WTC11 (cell line): ENCODE measurements at regions not wholly inside any gene's neighbourhood (a gene's known extent, or its start where the extent isn't known, plus 50 kb on each side); places are given as distances from the start of the nearest gene placed in this dataset.

Experiments
- ATAC-seq: fragments of 200-7000 bp; cut with Tn5 transposase; 2 replicates; pipeline ENCODE4 v1.10.0; 2021; ENCODE audit warnings: mild to moderate bottlenecking, moderate library complexity
- CTCF ChIA-PET: fragments of 300-600 bp; sonication (Branson Sonifier 250); formaldehyde crosslinking; loops from one replicate; lab custom pipeline; 2021; ENCODE audit warnings: antibody characterized with exemption; lab: Charles Lee
- POLR2A ChIA-PET: fragments of 350-600 bp; sonication (Branson Sonifier 250); formaldehyde crosslinking; loops from one replicate; lab custom pipeline; 2021; ENCODE audit warnings: antibody characterized with exemption; lab: Charles Lee
- DNase-seq: peaks from one replicate; pipeline ENCODE4 v3.0.0; 2021; ENCODE audit warnings: low spot score
- H3K27ac Mint-ChIP-seq: 2 replicates; pipeline ENCODE4 v1.8.0; 2021; ENCODE audit warnings: mixed read lengths
- H3K27me3 Mint-ChIP-seq: 2 replicates; pipeline ENCODE4 v1.8.0; 2021; ENCODE audit warnings: low read depth, mild to moderate bottlenecking, moderate library complexity, mixed read lengths
- H3K36me3 Mint-ChIP-seq: 2 replicates; pipeline ENCODE4 v1.8.0; 2021; ENCODE audit warnings: mixed read lengths
- H3K4me1 Mint-ChIP-seq: 2 replicates; pipeline ENCODE4 v1.8.0; 2022; ENCODE audit warnings: mixed read lengths
- H3K4me3 Mint-ChIP-seq: 2 replicates; pipeline ENCODE4 v1.8.0; 2021; ENCODE audit warnings: mild to moderate bottlenecking, moderate library complexity, mixed read lengths
- H3K9me3 Mint-ChIP-seq: 2 replicates; pipeline ENCODE4 v1.8.0; 2021; ENCODE audit warnings: mixed read lengths
- CREM ChIP-seq: sonication (generic); formaldehyde crosslinking; IDR thresholded peaks from 2 replicates; pipeline ENCODE4 v1.8.1; 2022; ENCODE audit warnings: mild to moderate bottlenecking, missing genetic modification reagents, moderate library complexity
- ELF4 ChIP-seq: sonication (generic); formaldehyde crosslinking; IDR thresholded peaks from 2 replicates; pipeline ENCODE4 v1.8.1; 2022; ENCODE audit warnings: low read depth, mild to moderate bottlenecking, moderate library complexity, missing genetic modification reagents
- EMX1 ChIP-seq: fragments of 250-450 bp; sonication (Bioruptor Pico); IDR thresholded peaks from 2 replicates; pipeline ENCODE4 v1.8.0; 2021; ENCODE audit warnings: mild to moderate bottlenecking
- ESRRA ChIP-seq: sonication (generic); formaldehyde crosslinking; IDR thresholded peaks from 2 replicates; pipeline ENCODE4 v1.8.1; 2022; ENCODE audit warnings: mild to moderate bottlenecking, missing genetic modification reagents, borderline replicate concordance
- ETV6 ChIP-seq: sonication (generic); formaldehyde crosslinking; IDR thresholded peaks from 2 replicates; pipeline ENCODE4 v1.8.1; 2022; ENCODE audit warnings: mild to moderate bottlenecking, missing genetic modification reagents
- FOXJ3 ChIP-seq: sonication (generic); formaldehyde crosslinking; IDR thresholded peaks from 2 replicates; pipeline ENCODE4 v1.9.0; 2021; ENCODE audit warnings: missing genetic modification reagents, mild to moderate bottlenecking, borderline replicate concordance
- GTF2I ChIP-seq: fragments of 250-450 bp; sonication (Bioruptor Pico); conservative IDR thresholded peaks from 2 replicates; pipeline ENCODE4 v1.4.0; 2021; ENCODE audit warnings: mild to moderate bottlenecking
- IRF2 ChIP-seq: sonication (generic); formaldehyde crosslinking; IDR thresholded peaks from 2 replicates; pipeline ENCODE4 v1.8.0; 2022; ENCODE audit warnings: low read depth, missing genetic modification reagents, borderline replicate concordance
- KAT7 ChIP-seq: sonication (generic); formaldehyde crosslinking; IDR thresholded peaks from 2 replicates; pipeline ENCODE4 v1.8.1; 2023; ENCODE audit warnings: missing genetic modification reagents, mild to moderate bottlenecking, borderline replicate concordance
- NR1H2 ChIP-seq: sonication (generic); formaldehyde crosslinking; IDR thresholded peaks from 2 replicates; pipeline ENCODE4 v1.9.0; 2021; ENCODE audit warnings: mild to moderate bottlenecking, moderate library complexity, missing genetic modification reagents
- SMAD3 ChIP-seq: sonication (generic); formaldehyde crosslinking; IDR thresholded peaks from 2 replicates; pipeline ENCODE4 v1.8.0; 2022; ENCODE audit warnings: missing genetic modification reagents, mild to moderate bottlenecking, borderline replicate concordance
- SMAD4 ChIP-seq: sonication (generic); formaldehyde crosslinking; IDR thresholded peaks from 2 replicates; pipeline ENCODE4 v1.8.0; 2022; ENCODE audit warnings: mild to moderate bottlenecking, missing genetic modification reagents
- TEAD1 ChIP-seq: sonication (generic); formaldehyde crosslinking; IDR thresholded peaks from 2 replicates; pipeline ENCODE4 v1.8.0; 2022; ENCODE audit warnings: mild to moderate bottlenecking, missing genetic modification reagents
- TEAD4 ChIP-seq: sonication (generic); formaldehyde crosslinking; IDR thresholded peaks from 2 replicates; pipeline ENCODE4 v1.8.0; 2022; ENCODE audit warnings: mild to moderate bottlenecking, missing genetic modification reagents
- ZNF317 ChIP-seq: sonication (generic); formaldehyde crosslinking; IDR thresholded peaks from 2 replicates; pipeline ENCODE4 v1.8.1; 2023; ENCODE audit warnings: low read depth, mild to moderate bottlenecking, moderate library complexity, missing genetic modification reagents, borderline replicate concordance
- TF ChIP-seq, protein P1 (sequence below): sonication (generic); formaldehyde crosslinking; IDR thresholded peaks from 2 replicates; pipeline ENCODE4 v1.8.0; 2022; ENCODE audit warnings: mild to moderate bottlenecking, missing genetic modification reagents
- TF ChIP-seq, protein P2 (sequence below): fragments of 250-450 bp; sonication (Bioruptor Pico); IDR thresholded peaks from 2 replicates; pipeline ENCODE4 v2.1.2; 2022; ENCODE audit warnings: mild to moderate bottlenecking, moderate library complexity
- TF ChIP-seq, protein P3 (sequence below): sonication (generic); formaldehyde crosslinking; conservative IDR thresholded peaks from 2 replicates; pipeline ENCODE4 v1.8.1; 2022; ENCODE audit warnings: mild to moderate bottlenecking, missing genetic modification reagents
- TF ChIP-seq, protein P4 (sequence below): sonication (generic); formaldehyde crosslinking; IDR thresholded peaks from 2 replicates; pipeline ENCODE4 v1.8.1; 2023; ENCODE audit warnings: mild to moderate bottlenecking, missing genetic modification reagents, borderline replicate concordance
- TF ChIP-seq, protein P5 (sequence below): fragments of 200-600 bp; IDR thresholded peaks from 2 replicates; pipeline ENCODE4 v1.8.0; 2022; ENCODE audit warnings: antibody characterized with exemption
- TF ChIP-seq, protein P6 (sequence below): sonication (generic); formaldehyde crosslinking; IDR thresholded peaks from 2 replicates; pipeline ENCODE4 v1.8.0; 2023; ENCODE audit warnings: missing genetic modification reagents, mild to moderate bottlenecking, borderline replicate concordance

DNA sequence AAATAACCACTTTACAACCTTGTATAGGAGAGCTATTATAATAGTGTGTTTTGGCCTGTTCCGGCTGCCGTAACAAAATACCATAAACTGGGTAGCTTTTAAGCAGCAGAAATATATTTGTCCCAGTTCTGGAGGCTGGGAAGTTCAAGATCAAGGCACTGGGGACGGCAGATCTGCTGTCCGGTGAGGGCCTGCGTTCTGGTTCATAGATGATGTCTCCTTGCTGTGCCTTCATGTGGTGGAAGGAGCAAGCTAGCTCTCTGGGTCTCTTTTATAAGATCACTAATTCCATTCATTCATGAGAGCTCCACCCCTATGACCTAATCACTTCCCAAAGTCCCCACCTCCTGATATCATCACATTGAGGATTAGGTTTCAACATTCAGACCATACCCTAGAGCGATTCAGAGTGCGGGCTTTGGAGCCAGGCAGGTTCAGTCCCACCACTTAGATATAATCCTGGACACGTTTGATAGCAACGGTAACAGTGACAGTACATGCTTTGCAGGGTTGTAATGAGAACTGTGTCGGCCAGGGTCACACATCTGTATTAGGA lies 76.2 kb upstream of the ZFHX3 start:
- CTCF ChIA-PET = no interaction called here
- ATAC-seq = peak; percentile 50; the same call in 1 of the 2 replicates
- Mint-ChIP-seq H3K36me3 (no peaks in the 10 kb centered on the region), H3K4me1 (no peaks in the 10 kb centered on the region), H3K27ac (no peak overlapping the region), H3K9me3 (peaks cover 7% of the 10 kb centered on the region), H3K4me3 (no peak overlapping the region), H3K27me3 (peaks cover 3% of the 10 kb centered on the region; the same call in 1 of the 2 replicates)
- TF ChIP-seq, protein P1, sequence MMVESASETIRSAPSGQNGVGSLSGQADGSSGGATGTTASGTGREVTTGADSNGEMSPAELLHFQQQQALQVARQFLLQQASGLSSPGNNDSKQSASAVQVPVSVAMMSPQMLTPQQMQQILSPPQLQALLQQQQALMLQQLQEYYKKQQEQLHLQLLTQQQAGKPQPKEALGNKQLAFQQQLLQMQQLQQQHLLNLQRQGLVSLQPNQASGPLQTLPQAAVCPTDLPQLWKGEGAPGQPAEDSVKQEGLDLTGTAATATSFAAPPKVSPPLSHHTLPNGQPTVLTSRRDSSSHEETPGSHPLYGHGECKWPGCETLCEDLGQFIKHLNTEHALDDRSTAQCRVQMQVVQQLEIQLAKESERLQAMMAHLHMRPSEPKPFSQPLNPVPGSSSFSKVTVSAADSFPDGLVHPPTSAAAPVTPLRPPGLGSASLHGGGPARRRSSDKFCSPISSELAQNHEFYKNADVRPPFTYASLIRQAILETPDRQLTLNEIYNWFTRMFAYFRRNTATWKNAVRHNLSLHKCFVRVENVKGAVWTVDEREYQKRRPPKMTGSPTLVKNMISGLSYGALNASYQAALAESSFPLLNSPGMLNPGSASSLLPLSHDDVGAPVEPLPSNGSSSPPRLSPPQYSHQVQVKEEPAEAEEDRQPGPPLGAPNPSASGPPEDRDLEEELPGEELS (CRISPR knock-in tag) = no peak
- TF ChIP-seq NR1H2 (CRISPR knock-in tag) = no peak
- no peak for TF ChIP-seq ESRRA (CRISPR knock-in tag)
- no peak for TF ChIP-seq ETV6
- no peak for TF ChIP-seq CREM (CRISPR knock-in tag)
- TF ChIP-seq EMX1 (CRISPR knock-in tag) = no peak
- no peak for TF ChIP-seq ELF4 (CRISPR knock-in tag)
- no peak for TF ChIP-seq IRF2 (CRISPR knock-in tag)
- POLR2A ChIA-PET = no interaction called here
- DNase-seq = no peak

DNA sequence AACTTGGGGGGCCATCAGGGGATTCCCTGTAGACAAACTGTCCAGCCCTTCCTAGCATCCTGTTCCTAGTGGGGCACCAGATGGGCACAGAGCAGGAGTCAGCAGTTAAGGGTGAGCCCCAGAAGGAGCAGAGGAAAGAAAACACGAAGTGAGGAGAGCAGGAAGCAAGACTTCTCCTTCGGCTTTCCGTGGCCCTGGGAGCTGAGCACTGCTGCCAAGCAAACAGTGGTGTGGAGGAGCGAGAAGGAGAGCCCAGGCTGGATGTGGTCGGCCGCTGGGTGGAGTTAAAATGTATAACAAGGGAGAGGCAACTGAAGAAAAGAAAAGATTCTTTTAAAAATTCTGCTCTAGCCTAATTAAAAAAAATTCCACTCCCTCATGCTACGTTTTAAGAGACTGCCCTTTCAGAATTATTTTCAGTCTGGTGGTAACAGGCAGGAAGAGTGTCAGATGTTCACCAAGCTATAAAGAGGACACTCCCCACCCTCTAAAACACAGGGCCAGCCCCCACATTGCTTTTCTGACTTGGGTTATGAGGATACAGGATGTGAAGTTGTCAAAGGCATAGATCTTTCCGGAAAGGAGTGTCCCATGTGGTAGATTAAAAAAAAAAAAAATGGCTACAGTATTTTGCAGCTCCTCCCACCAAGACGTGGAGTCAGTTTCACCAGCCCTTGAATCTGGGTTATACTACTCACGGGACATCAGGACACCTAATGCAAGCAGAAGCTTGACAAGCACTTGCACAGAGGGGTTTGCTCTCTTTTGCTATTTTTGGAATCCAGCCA lies 74.9 kb upstream of the ZFHX3 start:
- POLR2A ChIA-PET = no interaction called here
- TF ChIP-seq, protein P2, sequence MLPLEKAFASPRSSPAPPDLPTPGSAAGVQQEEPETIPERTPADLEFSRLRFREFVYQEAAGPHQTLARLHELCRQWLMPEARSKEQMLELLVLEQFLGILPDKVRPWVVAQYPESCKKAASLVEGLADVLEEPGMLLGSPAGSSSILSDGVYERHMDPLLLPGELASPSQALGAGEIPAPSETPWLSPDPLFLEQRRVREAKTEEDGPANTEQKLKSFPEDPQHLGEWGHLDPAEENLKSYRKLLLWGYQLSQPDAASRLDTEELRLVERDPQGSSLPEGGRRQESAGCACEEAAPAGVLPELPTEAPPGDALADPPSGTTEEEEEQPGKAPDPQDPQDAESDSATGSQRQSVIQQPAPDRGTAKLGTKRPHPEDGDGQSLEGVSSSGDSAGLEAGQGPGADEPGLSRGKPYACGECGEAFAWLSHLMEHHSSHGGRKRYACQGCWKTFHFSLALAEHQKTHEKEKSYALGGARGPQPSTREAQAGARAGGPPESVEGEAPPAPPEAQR (CRISPR knock-in tag) = no peak
- TF ChIP-seq TEAD4 (CRISPR knock-in tag) (no peak), SMAD4 (no peak), ZNF317 (CRISPR knock-in tag) (no peak), TEAD1 (CRISPR knock-in tag) (no peak), KAT7 (no peak), GTF2I (CRISPR knock-in tag) (no peak), SMAD3 (CRISPR knock-in tag) (no peak), FOXJ3 (CRISPR knock-in tag) (no peak)
- TF ChIP-seq, protein P3, sequence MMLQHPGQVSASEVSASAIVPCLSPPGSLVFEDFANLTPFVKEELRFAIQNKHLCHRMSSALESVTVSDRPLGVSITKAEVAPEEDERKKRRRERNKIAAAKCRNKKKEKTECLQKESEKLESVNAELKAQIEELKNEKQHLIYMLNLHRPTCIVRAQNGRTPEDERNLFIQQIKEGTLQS (CRISPR knock-in tag) = no peak
- TF ChIP-seq, protein P4, sequence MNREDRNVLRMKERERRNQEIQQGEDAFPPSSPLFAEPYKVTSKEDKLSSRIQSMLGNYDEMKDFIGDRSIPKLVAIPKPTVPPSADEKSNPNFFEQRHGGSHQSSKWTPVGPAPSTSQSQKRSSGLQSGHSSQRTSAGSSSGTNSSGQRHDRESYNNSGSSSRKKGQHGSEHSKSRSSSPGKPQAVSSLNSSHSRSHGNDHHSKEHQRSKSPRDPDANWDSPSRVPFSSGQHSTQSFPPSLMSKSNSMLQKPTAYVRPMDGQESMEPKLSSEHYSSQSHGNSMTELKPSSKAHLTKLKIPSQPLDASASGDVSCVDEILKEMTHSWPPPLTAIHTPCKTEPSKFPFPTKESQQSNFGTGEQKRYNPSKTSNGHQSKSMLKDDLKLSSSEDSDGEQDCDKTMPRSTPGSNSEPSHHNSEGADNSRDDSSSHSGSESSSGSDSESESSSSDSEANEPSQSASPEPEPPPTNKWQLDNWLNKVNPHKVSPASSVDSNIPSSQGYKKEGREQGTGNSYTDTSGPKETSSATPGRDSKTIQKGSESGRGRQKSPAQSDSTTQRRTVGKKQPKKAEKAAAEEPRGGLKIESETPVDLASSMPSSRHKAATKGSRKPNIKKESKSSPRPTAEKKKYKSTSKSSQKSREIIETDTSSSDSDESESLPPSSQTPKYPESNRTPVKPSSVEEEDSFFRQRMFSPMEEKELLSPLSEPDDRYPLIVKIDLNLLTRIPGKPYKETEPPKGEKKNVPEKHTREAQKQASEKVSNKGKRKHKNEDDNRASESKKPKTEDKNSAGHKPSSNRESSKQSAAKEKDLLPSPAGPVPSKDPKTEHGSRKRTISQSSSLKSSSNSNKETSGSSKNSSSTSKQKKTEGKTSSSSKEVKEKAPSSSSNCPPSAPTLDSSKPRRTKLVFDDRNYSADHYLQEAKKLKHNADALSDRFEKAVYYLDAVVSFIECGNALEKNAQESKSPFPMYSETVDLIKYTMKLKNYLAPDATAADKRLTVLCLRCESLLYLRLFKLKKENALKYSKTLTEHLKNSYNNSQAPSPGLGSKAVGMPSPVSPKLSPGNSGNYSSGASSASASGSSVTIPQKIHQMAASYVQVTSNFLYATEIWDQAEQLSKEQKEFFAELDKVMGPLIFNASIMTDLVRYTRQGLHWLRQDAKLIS (CRISPR knock-in tag) = no peak
- TF ChIP-seq, protein P5, sequence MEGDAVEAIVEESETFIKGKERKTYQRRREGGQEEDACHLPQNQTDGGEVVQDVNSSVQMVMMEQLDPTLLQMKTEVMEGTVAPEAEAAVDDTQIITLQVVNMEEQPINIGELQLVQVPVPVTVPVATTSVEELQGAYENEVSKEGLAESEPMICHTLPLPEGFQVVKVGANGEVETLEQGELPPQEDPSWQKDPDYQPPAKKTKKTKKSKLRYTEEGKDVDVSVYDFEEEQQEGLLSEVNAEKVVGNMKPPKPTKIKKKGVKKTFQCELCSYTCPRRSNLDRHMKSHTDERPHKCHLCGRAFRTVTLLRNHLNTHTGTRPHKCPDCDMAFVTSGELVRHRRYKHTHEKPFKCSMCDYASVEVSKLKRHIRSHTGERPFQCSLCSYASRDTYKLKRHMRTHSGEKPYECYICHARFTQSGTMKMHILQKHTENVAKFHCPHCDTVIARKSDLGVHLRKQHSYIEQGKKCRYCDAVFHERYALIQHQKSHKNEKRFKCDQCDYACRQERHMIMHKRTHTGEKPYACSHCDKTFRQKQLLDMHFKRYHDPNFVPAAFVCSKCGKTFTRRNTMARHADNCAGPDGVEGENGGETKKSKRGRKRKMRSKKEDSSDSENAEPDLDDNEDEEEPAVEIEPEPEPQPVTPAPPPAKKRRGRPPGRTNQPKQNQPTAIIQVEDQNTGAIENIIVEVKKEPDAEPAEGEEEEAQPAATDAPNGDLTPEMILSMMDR = no peak
- TF ChIP-seq, protein P6, sequence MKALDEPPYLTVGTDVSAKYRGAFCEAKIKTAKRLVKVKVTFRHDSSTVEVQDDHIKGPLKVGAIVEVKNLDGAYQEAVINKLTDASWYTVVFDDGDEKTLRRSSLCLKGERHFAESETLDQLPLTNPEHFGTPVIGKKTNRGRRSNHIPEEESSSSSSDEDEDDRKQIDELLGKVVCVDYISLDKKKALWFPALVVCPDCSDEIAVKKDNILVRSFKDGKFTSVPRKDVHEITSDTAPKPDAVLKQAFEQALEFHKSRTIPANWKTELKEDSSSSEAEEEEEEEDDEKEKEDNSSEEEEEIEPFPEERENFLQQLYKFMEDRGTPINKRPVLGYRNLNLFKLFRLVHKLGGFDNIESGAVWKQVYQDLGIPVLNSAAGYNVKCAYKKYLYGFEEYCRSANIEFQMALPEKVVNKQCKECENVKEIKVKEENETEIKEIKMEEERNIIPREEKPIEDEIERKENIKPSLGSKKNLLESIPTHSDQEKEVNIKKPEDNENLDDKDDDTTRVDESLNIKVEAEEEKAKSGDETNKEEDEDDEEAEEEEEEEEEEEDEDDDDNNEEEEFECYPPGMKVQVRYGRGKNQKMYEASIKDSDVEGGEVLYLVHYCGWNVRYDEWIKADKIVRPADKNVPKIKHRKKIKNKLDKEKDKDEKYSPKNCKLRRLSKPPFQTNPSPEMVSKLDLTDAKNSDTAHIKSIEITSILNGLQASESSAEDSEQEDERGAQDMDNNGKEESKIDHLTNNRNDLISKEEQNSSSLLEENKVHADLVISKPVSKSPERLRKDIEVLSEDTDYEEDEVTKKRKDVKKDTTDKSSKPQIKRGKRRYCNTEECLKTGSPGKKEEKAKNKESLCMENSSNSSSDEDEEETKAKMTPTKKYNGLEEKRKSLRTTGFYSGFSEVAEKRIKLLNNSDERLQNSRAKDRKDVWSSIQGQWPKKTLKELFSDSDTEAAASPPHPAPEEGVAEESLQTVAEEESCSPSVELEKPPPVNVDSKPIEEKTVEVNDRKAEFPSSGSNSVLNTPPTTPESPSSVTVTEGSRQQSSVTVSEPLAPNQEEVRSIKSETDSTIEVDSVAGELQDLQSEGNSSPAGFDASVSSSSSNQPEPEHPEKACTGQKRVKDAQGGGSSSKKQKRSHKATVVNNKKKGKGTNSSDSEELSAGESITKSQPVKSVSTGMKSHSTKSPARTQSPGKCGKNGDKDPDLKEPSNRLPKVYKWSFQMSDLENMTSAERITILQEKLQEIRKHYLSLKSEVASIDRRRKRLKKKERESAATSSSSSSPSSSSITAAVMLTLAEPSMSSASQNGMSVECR = no peak

More for the DNA sequence above, 74.9 kb upstream of the ZFHX3 start:
- Mint-ChIP-seq H3K4me3 (no peak overlapping the region), H3K27me3 (no peaks in the 10 kb centered on the region; the same call in 1 of the 2 replicates), H3K4me1 (no peaks in the 10 kb centered on the region), H3K36me3 (no peaks in the 10 kb centered on the region), H3K27ac (no peak overlapping the region), H3K9me3 (peaks cover 10% of the 10 kb centered on the region)
- DNase-seq = no peak
- CTCF ChIA-PET = no interaction called here
- no peak for ATAC-seq
